Osteocyte (in vitro differentiated cells): ENCODE measurements at regions not wholly inside any gene's neighbourhood (a gene's known extent, or its start where the extent isn't known, plus 50 kb on each side); places are given as distances from the start of the nearest gene placed in this dataset.

Experiments used
- DNase-seq: peaks from one replicate; pipeline ENCODE4 v3.0.0; 2021; ENCODE audit warnings: mixed read lengths; ENCODE audit not compliant: unreplicated experiment; ENCODE audit errors: extremely low spot score
- H3K27ac Mint-ChIP-seq: one replicate; pipeline ENCODE4 v1.8.0; 2021; ENCODE audit warnings: mild to moderate bottlenecking, mixed read lengths; ENCODE audit not compliant: unreplicated experiment
- H3K27me3 Mint-ChIP-seq: one replicate; pipeline ENCODE4 v1.8.0; 2021; ENCODE audit warnings: mixed read lengths; ENCODE audit not compliant: unreplicated experiment
- H3K36me3 Mint-ChIP-seq: one replicate; pipeline ENCODE4 v1.8.0; 2021; ENCODE audit warnings: mixed read lengths; ENCODE audit not compliant: unreplicated experiment
- H3K4me1 Mint-ChIP-seq: one replicate; pipeline ENCODE4 v1.8.0; 2021; ENCODE audit warnings: mixed read lengths; ENCODE audit not compliant: unreplicated experiment
- H3K4me3 Mint-ChIP-seq: one replicate; pipeline ENCODE4 v1.8.0; 2021; ENCODE audit warnings: mild to moderate bottlenecking, moderate library complexity, mixed read lengths; ENCODE audit not compliant: unreplicated experiment
- H3K9me3 Mint-ChIP-seq: one replicate; pipeline ENCODE4 v1.8.0; 2021; ENCODE audit warnings: mixed read lengths; ENCODE audit not compliant: unreplicated experiment
- CTCF ChIP-seq: fragments of 200-600 bp; sonication (generic); IDR thresholded peaks from 2 replicates; pipeline ENCODE4 v1.5.0; 2021; ENCODE audit warnings: antibody characterized with exemption, mild to moderate bottlenecking, moderate library complexity

GRCh38 chr4:120348521-120348920 is 281.9 kb upstream of the MAD2L1 start:
- H3K4me3 Mint-ChIP-seq, result no peak overlapping the region
- H3K36me3 Mint-ChIP-seq, result no peaks in the 10 kb centered on the region
- no peak for TF ChIP-seq CTCF
- H3K4me1 Mint-ChIP-seq, result no peaks in the 10 kb centered on the region
- no peaks in the 10 kb centered on the region for H3K9me3 Mint-ChIP-seq
- no peak overlapping the region for H3K27ac Mint-ChIP-seq
- H3K27me3 Mint-ChIP-seq, result peaks cover 15% of the 10 kb centered on the region
- no peak for DNase-seq

GRCh38 chr4:120331486-120332370 is 265.1 kb upstream of the MAD2L1 start:
- H3K27ac Mint-ChIP-seq, result no peak overlapping the region
- no peak for DNase-seq
- no peaks in the 10 kb centered on the region for H3K4me1 Mint-ChIP-seq
- H3K4me3 Mint-ChIP-seq, result no peak overlapping the region
- no peaks in the 10 kb centered on the region for H3K36me3 Mint-ChIP-seq
- peaks cover 2% of the 10 kb centered on the region for H3K27me3 Mint-ChIP-seq
- no peaks in the 10 kb centered on the region for H3K9me3 Mint-ChIP-seq
- no peak for TF ChIP-seq CTCF

- DNase-seq, result no peak
- Mint-ChIP-seq H3K36me3 (no peaks in the 10 kb centered on the region), H3K27me3 (no peaks in the 10 kb centered on the region), H3K9me3 (no peaks in the 10 kb centered on the region), H3K4me3 (no peak overlapping the region), H3K4me1 (no peaks in the 10 kb centered on the region), H3K27ac (no peak overlapping the region)
- no peak for TF ChIP-seq CTCF
These were observed 262.7 kb upstream of the MAD2L1 start for GRCh38 chr4:120329386-120329785.

- no peaks in the 10 kb centered on the region for H3K36me3 Mint-ChIP-seq
- no peaks in the 10 kb centered on the region for H3K4me1 Mint-ChIP-seq
- H3K27ac Mint-ChIP-seq, result no peak overlapping the region
- H3K4me3 Mint-ChIP-seq, result no peak overlapping the region
- no peak for DNase-seq
- TF ChIP-seq CTCF, result no peak
- no peaks in the 10 kb centered on the region for H3K9me3 Mint-ChIP-seq
- no peaks in the 10 kb centered on the region for H3K27me3 Mint-ChIP-seq
These were observed 260.6 kb upstream of the MAD2L1 start for GRCh38 chr4:120327276-120327675.

GRCh38 chr4:120319046-120319767 is 252.6 kb upstream of the MAD2L1 start:
- Mint-ChIP-seq H3K27me3 (peaks cover 2% of the 10 kb centered on the region), H3K9me3 (no peaks in the 10 kb centered on the region), H3K36me3 (no peaks in the 10 kb centered on the region), H3K27ac (no peak overlapping the region), H3K4me3 (no peak overlapping the region), H3K4me1 (no peaks in the 10 kb centered on the region)
- DNase-seq, result no peak
- TF ChIP-seq CTCF, result no peak
